Stimulated activated naive CD8-positive, alpha-beta T cell treated with anti-CD3 and anti-CD28 coated beads, Interleukin-15, Interleukin-2, amounts not matched to agents 100 ng/mL and 50 ng/mL, for 24 hours (primary cell): ENCODE measurements at regions not wholly inside any gene's neighbourhood (a gene's known extent, or its start where the extent isn't known, plus 50 kb on each side); places are given as distances from the start of the nearest gene placed in this dataset.
A peak's percentile ranks its signal among the peaks of the same experiment; 100 is the strongest.

Experiments
- H3K27ac Mint-ChIP-seq: one replicate; pipeline ENCODE4 v1.8.0; 2021; ENCODE audit warnings: mild to moderate bottlenecking, mixed read lengths
- H3K27me3 Mint-ChIP-seq: one replicate; pipeline ENCODE4 v1.8.0; 2021; ENCODE audit warnings: mixed read lengths
- H3K36me3 Mint-ChIP-seq: one replicate; pipeline ENCODE4 v1.8.0; 2021; ENCODE audit warnings: low read depth, mixed read lengths
- H3K4me1 Mint-ChIP-seq: one replicate; pipeline ENCODE4 v1.8.0; 2021; ENCODE audit warnings: low read depth, mixed read lengths
- H3K4me3 Mint-ChIP-seq: one replicate; pipeline ENCODE4 v1.8.0; 2021; ENCODE audit warnings: mild to moderate bottlenecking, mixed read lengths
- H3K9me3 Mint-ChIP-seq: one replicate; pipeline ENCODE4 v1.8.0; 2021; ENCODE audit warnings: mixed read lengths

- H3K4me1 Mint-ChIP-seq = peaks cover 7% of the 10 kb centered on the region
- H3K27ac Mint-ChIP-seq = no peak overlapping the region
- H3K36me3 Mint-ChIP-seq = peaks cover 7% of the 10 kb centered on the region
- H3K9me3 Mint-ChIP-seq = peaks cover 10% of the 10 kb centered on the region
- H3K27me3 Mint-ChIP-seq = no peaks in the 10 kb centered on the region
- H3K4me3 Mint-ChIP-seq = no peak overlapping the region
Observed at GRCh38 chr3:28018925-28019718, 222.3 kb upstream of the CMC1 start.

- no peak overlapping the region for H3K4me3 Mint-ChIP-seq
- no peaks in the 10 kb centered on the region for H3K27me3 Mint-ChIP-seq
- H3K36me3 Mint-ChIP-seq = peaks cover 7% of the 10 kb centered on the region
Observed at GRCh38 chr3:28019740-28020139, 221.7 kb upstream of the CMC1 start.

GRCh38 chr3:28022916-28023315 is 218.5 kb upstream of the CMC1 start:
- H3K9me3 Mint-ChIP-seq = peaks cover 18% of the 10 kb centered on the region
- H3K36me3 Mint-ChIP-seq = peaks cover 7% of the 10 kb centered on the region
- H3K27me3 Mint-ChIP-seq = no peaks in the 10 kb centered on the region
- H3K4me3 Mint-ChIP-seq = no peak overlapping the region
- H3K27ac Mint-ChIP-seq = no peak overlapping the region
- H3K4me1 Mint-ChIP-seq = peaks cover 6% of the 10 kb centered on the region

More at GRCh38 chr3:28019740-28020139, 221.7 kb upstream of the CMC1 start:
- Mint-ChIP-seq H3K9me3 (peaks cover 10% of the 10 kb centered on the region), H3K27ac (no peak overlapping the region), H3K4me1 (peaks cover 6% of the 10 kb centered on the region)

GRCh38 chr3:28028554-28028953 is 212.9 kb upstream of the CMC1 start:
- Mint-ChIP-seq H3K36me3 (peaks cover 11% of the 10 kb centered on the region), H3K9me3 (peaks cover 26% of the 10 kb centered on the region), H3K27ac (no peak overlapping the region), H3K27me3 (no peaks in the 10 kb centered on the region), H3K4me3 (no peak overlapping the region), H3K4me1 (no peaks in the 10 kb centered on the region)

GRCh38 chr3:28033059-28033784 is 208.2 kb upstream of the CMC1 start:
- H3K4me3 Mint-ChIP-seq = no peak overlapping the region
- peaks cover 4% of the 10 kb centered on the region for H3K27me3 Mint-ChIP-seq
- H3K27ac Mint-ChIP-seq = no peak overlapping the region
- H3K4me1 Mint-ChIP-seq = peaks cover 28% of the 10 kb centered on the region
- H3K9me3 Mint-ChIP-seq = peaks cover 20% of the 10 kb centered on the region
- H3K36me3 Mint-ChIP-seq = peaks cover 8% of the 10 kb centered on the region

- H3K27me3 Mint-ChIP-seq = peaks cover 4% of the 10 kb centered on the region
- peaks cover 16% of the 10 kb centered on the region for H3K9me3 Mint-ChIP-seq
- peaks cover 28% of the 10 kb centered on the region for H3K4me1 Mint-ChIP-seq
- peak overlapping the region; percentile 63 for H3K27ac Mint-ChIP-seq
- H3K36me3 Mint-ChIP-seq = peaks cover 8% of the 10 kb centered on the region
- H3K4me3 Mint-ChIP-seq = no peak overlapping the region
Observed at GRCh38 chr3:28036599-28037575, 204.5 kb upstream of the CMC1 start.

- peaks cover 1% of the 10 kb centered on the region for H3K9me3 Mint-ChIP-seq
- no peaks in the 10 kb centered on the region for H3K36me3 Mint-ChIP-seq
- peaks cover 6% of the 10 kb centered on the region for H3K27me3 Mint-ChIP-seq
- no peak overlapping the region for H3K27ac Mint-ChIP-seq
- H3K4me3 Mint-ChIP-seq = no peak overlapping the region
- peaks cover 28% of the 10 kb centered on the region for H3K4me1 Mint-ChIP-seq
Observed at GRCh38 chr3:28039234-28039633, 202.2 kb upstream of the CMC1 start.

- H3K27me3 Mint-ChIP-seq = peaks cover 11% of the 10 kb centered on the region
- H3K4me1 Mint-ChIP-seq = peaks cover 28% of the 10 kb centered on the region
- H3K36me3 Mint-ChIP-seq = no peaks in the 10 kb centered on the region
- no peak overlapping the region for H3K4me3 Mint-ChIP-seq
- no peak overlapping the region for H3K27ac Mint-ChIP-seq
- no peaks in the 10 kb centered on the region for H3K9me3 Mint-ChIP-seq
Observed at GRCh38 chr3:28039829-28040228, 201.6 kb upstream of the CMC1 start.

GRCh38 chr3:28042095-28042635 is 199.3 kb upstream of the CMC1 start:
- H3K36me3 Mint-ChIP-seq = no peaks in the 10 kb centered on the region
- H3K4me1 Mint-ChIP-seq = peaks cover 12% of the 10 kb centered on the region
- no peak overlapping the region for H3K27ac Mint-ChIP-seq
- H3K4me3 Mint-ChIP-seq = no peak overlapping the region
- peaks cover 13% of the 10 kb centered on the region for H3K27me3 Mint-ChIP-seq
- H3K9me3 Mint-ChIP-seq = no peaks in the 10 kb centered on the region

- Mint-ChIP-seq H3K27me3 (peaks cover 10% of the 10 kb centered on the region), H3K9me3 (no peaks in the 10 kb centered on the region)
Observed at GRCh38 chr3:28042707-28043106, 198.7 kb upstream of the CMC1 start.

GRCh38 chr3:28050120-28050519 is 191.3 kb upstream of the CMC1 start:
- no peaks in the 10 kb centered on the region for H3K9me3 Mint-ChIP-seq
- no peak overlapping the region for H3K4me3 Mint-ChIP-seq
- no peaks in the 10 kb centered on the region for H3K36me3 Mint-ChIP-seq
- peaks cover 4% of the 10 kb centered on the region for H3K27me3 Mint-ChIP-seq
- H3K27ac Mint-ChIP-seq = peak overlapping the region; percentile 62
- peaks cover 50% of the 10 kb centered on the region for H3K4me1 Mint-ChIP-seq

More at GRCh38 chr3:28042707-28043106, 198.7 kb upstream of the CMC1 start:
- no peak overlapping the region for H3K4me3 Mint-ChIP-seq
- no peak overlapping the region for H3K27ac Mint-ChIP-seq
- H3K4me1 Mint-ChIP-seq = peaks cover 8% of the 10 kb centered on the region
- no peaks in the 10 kb centered on the region for H3K36me3 Mint-ChIP-seq

- Mint-ChIP-seq H3K27me3 (peaks cover 10% of the 10 kb centered on the region), H3K9me3 (no peaks in the 10 kb centered on the region), H3K4me3 (peak overlapping the region; percentile 28), H3K27ac (peak overlapping the region; percentile 66), H3K4me1 (peaks cover 47% of the 10 kb centered on the region), H3K36me3 (no peaks in the 10 kb centered on the region)
Observed at GRCh38 chr3:28050885-28051284, 190.5 kb upstream of the CMC1 start.

GRCh38 chr3:28053759-28054158 is 187.7 kb upstream of the CMC1 start:
- no peaks in the 10 kb centered on the region for H3K9me3 Mint-ChIP-seq
- H3K4me1 Mint-ChIP-seq = peaks cover 47% of the 10 kb centered on the region
- no peak overlapping the region for H3K4me3 Mint-ChIP-seq
- peaks cover 20% of the 10 kb centered on the region for H3K27me3 Mint-ChIP-seq
- H3K27ac Mint-ChIP-seq = peak overlapping the region; percentile 61
- peaks cover 3% of the 10 kb centered on the region for H3K36me3 Mint-ChIP-seq

- no peak overlapping the region for H3K27ac Mint-ChIP-seq
- H3K4me1 Mint-ChIP-seq = peaks cover 24% of the 10 kb centered on the region
- H3K36me3 Mint-ChIP-seq = peaks cover 7% of the 10 kb centered on the region
- H3K9me3 Mint-ChIP-seq = no peaks in the 10 kb centered on the region
- peaks cover 20% of the 10 kb centered on the region for H3K27me3 Mint-ChIP-seq
- H3K4me3 Mint-ChIP-seq = no peak overlapping the region
Observed at GRCh38 chr3:28056806-28057205, 184.6 kb upstream of the CMC1 start.
